GM19025 (cell line): ENCODE measurements at regions not wholly inside any gene's neighbourhood (a gene's known extent, or its start where the extent isn't known, plus 50 kb on each side); places are given as distances from the start of the nearest gene placed in this dataset.

Experiments
- ATAC-seq: cut with Tn5 transposase; IDR thresholded peaks from one replicate; pipeline ENCODE4 v1.9.1; 2021; ENCODE audit warnings: mild to moderate bottlenecking, low read depth, moderate library complexity; ENCODE audit not compliant: unreplicated experiment

DNA sequence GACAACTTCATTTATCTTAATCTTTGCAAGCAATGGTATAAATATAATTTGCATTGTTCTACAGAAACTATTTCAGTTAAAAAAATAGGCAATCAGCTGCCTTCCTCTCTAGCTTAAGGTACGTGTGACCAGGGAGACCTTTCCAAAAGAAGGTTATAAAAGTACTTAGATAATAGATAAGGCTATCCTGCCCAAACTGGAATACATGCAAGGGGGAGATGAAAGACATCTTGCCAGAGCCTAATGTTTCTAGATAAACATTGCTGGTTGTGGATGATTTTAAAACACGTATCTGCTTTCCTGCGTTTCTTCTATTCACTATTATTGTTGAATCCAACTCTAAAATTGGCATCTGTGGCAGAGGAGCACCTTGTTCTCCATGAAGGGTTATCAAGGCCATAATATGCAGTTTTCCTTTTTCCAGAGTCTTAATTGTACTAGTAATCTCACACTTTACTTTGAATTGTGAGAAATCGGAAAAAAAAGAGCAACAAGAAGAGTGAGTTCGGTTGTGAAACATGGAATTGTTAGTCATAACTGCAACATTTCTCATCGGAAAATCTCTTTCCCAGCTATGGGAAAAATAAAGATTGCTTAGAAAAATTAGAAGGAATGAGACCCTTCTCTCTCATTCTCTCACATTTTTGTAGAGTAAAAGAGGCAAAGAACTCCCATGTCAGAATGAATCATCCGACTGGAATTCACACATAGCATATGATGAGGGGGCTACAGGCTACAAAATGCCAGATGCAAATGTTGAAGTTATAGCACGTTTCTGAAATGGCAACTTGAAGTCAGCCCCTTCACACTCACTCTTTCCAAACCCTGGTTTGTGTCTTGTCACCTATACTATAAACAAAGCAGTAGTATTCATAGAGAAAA, 936.1 kb upstream of the NR2F2 start:
- ATAC-seq, result no peak

- no peak for ATAC-seq
Measured at GRCh38 chr15:95400428-95400827, 930.1 kb upstream of the NR2F2 start.

DNA sequence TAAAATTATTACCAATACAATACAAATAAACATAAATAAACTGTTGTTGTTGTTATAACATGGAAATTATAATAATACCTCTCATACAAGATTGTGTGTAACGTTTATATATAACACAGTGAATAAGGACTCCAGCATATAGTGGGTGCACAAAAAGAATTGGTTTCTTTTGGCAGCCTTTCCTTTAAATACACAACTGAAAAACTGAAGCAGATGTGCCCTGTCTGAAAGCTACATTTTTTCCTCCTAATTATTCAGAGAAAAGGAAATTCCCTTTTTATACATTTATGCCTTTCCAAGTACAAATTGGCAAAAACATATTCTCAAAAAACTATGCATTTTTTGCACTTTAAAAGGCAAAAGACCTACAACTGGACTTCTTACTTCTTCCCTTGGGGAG, 928.9 kb upstream of the NR2F2 start:
- ATAC-seq, result no peak

DNA sequence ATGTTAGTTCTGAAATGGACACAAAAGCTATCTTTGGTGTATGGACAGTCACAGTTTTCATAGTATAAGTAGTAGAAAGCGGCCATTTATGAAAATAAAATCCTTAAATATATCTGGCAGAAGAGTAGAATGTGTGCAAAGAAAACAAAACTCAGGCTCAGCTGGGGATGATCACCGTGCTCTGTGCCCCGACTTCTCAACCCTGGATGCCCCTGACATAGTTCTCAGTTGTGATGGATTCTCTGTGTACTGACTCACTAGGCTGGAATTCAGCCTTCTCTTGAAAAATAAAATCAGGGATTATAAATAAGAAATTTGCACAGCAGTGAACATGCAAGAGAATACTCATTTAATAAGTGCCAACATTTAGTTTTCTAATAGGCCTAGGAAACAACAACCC, 925.1 kb upstream of the NR2F2 start:
- ATAC-seq, result no peak

DNA sequence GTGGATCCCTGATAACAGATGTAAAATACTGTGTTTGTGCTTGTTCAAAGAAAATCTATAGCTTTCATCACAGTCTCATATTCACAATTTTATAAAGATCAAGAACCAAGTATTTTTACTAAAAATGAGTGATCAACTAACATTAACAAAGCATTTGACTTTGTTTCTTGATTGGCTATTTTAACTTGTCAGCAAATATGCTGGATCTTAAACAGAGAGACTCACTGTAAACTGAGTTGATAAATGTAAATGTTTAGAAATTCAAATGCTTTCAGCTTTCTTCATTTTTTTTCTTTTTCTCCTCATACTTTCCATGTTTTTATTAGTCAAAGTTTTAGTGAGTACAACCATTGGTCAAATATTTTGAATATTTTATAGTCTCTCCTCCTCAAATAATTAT, 923.0 kb upstream of the NR2F2 start:
- no peak for ATAC-seq

DNA sequence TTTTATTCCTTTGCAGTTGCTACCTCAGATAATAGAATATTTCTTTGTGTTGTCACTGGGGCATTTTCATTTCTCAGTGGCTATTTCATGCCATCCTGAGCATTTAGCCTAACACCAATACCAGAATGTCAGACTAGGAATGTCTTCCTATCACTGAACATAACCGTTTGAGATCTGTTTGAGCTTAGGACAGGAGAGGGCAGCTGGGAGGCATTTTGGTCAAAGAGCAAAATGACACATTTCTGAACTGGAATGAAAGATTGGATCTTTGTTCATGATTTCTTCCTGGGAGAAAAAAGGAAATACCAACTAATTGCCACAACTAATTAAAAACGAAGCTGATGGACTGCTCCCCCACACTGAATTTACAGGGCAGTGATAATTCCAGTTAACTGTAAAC, 921.3 kb upstream of the NR2F2 start:
- no peak for ATAC-seq

GRCh38 chr15:95409626-95410310, 920.7 kb upstream of the NR2F2 start:
- ATAC-seq, result no peak

DNA sequence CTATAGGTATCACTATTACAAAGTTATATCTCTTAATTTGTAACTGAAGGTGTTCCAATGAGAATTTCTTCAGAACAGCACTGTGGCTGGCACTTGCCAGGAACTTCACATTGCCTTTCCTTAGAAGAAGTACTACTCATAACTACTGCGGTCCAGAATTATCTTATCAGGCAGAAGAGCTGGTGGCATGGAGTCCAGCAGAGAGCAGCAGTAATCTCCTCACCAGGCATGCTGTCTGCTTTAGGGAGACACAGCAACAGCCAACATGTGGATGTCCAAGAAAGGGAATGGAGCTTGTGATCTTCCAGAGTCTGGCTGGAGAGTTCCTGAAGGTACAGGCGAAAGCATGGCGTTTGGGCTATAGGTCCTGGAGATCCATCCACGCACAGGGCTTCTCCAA, 919.7 kb upstream of the NR2F2 start:
- ATAC-seq, result no peak

- no peak for ATAC-seq
Measured at GRCh38 chr15:95416576-95416975, 913.9 kb upstream of the NR2F2 start.

DNA sequence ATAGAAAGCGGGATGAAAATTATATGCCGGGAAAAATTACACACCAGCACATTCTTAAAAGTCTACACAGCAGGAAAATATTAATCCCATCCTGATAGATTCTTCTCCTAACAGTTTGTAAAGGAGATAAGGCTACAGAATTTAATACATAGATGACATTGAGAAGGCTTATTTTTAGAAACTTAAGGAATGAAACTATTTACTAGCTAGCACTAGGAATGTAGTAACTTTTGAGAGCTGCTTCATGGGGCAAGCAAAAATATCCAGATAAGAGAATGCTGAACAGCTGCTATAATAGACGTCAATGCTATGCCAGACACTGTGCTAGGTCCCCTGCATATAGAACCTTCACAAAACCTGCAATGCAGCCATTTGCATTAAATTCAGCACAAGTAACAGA, 912.7 kb upstream of the NR2F2 start:
- ATAC-seq, result no peak

DNA sequence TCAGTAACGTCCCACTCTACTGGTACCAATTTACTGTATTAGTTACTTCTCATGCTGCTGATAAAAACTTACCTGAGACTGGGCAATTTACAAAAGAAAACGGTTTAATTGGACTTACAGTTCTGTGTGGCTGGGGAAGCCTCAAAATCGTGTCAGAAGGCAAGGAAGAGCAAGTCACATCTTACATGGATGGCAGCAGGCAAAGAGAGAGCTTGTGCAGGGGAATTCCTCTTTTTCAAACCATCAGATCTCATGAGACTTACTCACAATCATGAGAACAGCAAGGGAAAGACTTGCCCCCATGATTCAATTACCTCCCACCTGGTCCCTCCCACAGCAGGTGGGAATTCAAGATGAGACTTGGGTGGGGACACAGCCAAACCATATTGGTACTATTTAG, 908.2 kb upstream of the NR2F2 start:
- ATAC-seq, result no peak

DNA sequence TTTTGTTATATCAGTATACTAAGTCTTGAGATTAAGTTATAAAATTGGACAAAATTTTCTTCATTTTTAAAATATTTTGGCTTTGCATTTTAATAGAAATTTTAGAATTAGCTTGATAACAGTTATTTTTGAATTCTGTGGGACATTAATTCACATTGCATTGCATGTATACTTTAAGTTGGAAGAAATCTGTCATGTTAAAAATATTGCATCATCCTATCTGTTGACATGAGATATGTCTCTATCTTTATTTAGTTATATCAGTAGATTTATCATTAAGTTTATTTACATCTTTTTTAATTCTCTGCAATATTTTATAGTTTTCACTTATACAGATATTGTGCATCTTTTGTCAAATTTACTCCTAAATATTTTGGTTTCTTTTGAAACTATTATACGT, 904.6 kb upstream of the NR2F2 start:
- no peak for ATAC-seq

DNA sequence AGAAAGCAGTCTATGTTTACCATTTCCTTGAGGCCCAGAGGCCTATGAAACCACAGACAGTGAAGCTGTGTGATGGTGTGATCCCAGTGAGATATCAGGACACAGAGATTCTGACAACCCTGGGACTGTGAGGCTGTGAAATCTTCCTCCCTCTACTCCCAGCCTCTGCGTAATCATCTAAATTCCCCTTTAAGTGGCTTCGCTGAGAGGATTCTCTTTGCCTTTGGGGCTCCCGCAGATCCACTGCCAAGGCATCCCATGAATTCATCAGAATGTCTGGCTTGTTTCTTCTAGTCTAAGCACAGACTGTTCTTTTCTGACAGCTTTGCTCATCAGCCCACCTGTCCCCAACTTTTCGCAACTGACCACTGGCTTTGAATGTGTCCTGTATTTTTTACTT, 901.2 kb upstream of the NR2F2 start:
- no peak for ATAC-seq

DNA sequence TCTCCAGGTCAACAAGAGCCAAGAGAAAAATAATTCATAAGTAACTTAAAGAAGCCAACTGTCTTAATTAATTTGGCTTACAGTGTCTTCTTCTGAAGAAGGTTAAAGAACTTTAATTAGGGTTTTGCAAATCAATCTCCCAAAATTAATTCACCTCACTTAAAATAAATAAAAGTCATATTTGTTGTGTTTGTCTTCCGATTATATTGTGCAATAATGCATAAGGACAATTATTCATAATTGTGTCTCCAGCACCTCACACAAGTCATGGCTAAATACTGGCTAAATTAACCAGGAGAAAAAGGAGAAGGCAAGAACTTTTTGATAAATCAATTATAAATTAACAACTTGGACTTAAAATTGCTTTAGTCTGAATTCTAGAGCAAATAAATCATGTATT, 899.0 kb upstream of the NR2F2 start:
- ATAC-seq, result no peak

DNA sequence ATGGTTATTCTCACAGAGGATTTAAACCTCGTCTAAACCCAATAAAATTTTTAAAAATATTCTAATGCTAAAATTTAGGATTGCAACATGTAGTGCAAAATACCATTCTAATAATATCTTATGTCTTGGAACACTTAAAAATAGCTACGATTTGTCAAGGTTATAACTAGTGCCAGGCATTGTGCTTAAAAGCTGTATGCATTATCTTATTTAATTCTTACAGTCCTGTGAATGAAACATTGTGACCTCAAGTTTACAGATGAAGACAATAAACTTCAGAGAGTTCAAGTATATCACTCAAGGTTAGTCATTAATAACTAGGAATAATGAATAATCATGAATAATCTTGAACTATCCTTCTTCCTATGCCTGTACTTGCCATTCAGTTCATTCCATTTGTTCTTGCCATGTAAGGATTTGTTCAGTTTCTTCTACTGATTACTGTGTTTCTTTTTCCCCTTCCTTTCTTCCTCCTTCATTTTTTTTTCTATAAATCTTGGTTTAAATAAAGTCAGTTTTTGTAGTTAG, 897.6 kb upstream of the NR2F2 start:
- ATAC-seq, result no peak

GRCh38 chr15:95439922-95440376, 890.6 kb upstream of the NR2F2 start:
- ATAC-seq, result no peak

DNA sequence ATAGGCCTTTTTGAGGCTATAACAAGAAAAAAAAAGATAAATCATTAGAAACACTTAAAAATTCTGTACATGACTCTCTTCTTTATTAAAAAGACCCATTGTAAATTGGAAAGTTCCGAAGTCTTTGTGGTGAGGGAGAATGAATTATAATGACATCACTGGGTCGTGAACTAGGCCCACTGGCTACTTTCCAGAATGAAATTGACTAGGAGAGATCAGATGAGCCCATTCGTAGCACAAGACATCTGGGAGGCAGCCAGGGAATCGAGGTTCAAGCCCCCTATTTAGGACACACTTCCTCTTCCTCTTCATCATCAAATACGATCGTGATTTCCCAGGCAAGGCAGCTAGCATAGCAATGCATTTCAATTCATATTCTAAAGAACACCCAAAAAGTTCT, 889.8 kb upstream of the NR2F2 start:
- no peak for ATAC-seq

- ATAC-seq, result no peak
Measured at GRCh38 chr15:95442107-95442719, 888.3 kb upstream of the NR2F2 start.

DNA sequence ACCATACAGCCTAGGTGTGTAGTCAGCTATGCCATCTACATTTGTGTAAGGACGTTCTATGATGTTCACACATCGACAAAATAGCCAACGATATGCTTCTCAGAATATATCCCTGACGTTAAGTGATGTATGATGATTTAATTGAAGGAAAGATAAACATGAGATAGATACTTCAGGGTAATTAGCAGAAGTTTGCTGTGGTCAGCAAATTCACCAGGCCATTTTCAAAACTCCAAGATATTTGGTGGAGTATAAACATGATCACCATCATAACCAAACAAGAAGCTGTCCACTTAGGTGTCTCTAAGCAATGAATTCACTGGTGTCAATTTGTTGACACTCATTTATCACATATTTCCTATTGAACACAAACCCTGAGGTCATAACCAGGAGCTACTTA, 885.6 kb upstream of the NR2F2 start:
- no peak for ATAC-seq

GRCh38 chr15:95446854-95447253, 883.6 kb upstream of the NR2F2 start:
- ATAC-seq, result no peak

GRCh38 chr15:95447486-95447885, 883.0 kb upstream of the NR2F2 start:
- ATAC-seq, result no peak
